ENCODE measurements at regions not wholly inside any gene's neighbourhood (a gene's known extent, or its start where the extent isn't known, plus 50 kb on each side); places are given as distances from the start of the nearest gene placed in this dataset.

DNA sequence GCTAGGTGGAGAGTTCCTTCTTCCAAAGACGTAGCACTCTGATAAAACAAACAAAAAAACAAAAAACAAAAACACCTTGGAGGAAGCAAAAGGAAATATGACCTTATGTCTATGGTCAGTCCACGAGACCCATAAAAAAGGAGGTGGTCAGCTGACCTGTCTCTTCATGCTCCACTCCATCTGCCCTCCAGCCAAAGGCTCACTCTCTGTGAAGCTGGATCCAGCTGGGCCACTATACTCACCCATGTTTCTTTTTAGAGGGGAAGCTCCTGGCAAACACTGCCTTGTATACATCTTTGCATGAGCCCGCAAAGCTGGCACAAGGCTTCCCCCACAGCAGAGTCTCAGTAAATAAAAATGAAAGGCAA lies 126.1 kb upstream of the CACHD1 start:
- TF ChIP-seq, protein P1, sequence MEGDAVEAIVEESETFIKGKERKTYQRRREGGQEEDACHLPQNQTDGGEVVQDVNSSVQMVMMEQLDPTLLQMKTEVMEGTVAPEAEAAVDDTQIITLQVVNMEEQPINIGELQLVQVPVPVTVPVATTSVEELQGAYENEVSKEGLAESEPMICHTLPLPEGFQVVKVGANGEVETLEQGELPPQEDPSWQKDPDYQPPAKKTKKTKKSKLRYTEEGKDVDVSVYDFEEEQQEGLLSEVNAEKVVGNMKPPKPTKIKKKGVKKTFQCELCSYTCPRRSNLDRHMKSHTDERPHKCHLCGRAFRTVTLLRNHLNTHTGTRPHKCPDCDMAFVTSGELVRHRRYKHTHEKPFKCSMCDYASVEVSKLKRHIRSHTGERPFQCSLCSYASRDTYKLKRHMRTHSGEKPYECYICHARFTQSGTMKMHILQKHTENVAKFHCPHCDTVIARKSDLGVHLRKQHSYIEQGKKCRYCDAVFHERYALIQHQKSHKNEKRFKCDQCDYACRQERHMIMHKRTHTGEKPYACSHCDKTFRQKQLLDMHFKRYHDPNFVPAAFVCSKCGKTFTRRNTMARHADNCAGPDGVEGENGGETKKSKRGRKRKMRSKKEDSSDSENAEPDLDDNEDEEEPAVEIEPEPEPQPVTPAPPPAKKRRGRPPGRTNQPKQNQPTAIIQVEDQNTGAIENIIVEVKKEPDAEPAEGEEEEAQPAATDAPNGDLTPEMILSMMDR (IDR thresholded peaks at IDR 0.05) = no peak
- no peak for TF ChIP-seq JUN (IDR thresholded peaks at IDR 0.05)
- no peak for TF ChIP-seq CEBPB (IDR thresholded peaks at IDR 0.05)
- no peak for TF ChIP-seq EP300 (IDR thresholded peaks at IDR 0.05)
- no peak for TF ChIP-seq CHD2 (IDR thresholded peaks at IDR 0.05; ENCODE audit: low read length, partially characterized antibody)
